MM.1S (cell line): ENCODE measurements at regions not wholly inside any gene's neighbourhood (a gene's known extent, or its start where the extent isn't known, plus 50 kb on each side); places are given as distances from the start of the nearest gene placed in this dataset.

Source experiments
- DNase-seq: peaks from one replicate; pipeline ENCODE4 v3.0.0-alpha.2; 2015
- H2AFZ ChIP-seq: fragments of 300-600 bp; sonication (generic); 2 replicates; pipeline ENCODE4 v1.6.0; 2016; ENCODE audit warnings: antibody characterized with exemption, low read length
- H3F3A ChIP-seq: fragments of 300-600 bp; sonication (generic); 2 replicates; pipeline ENCODE4 v1.6.1; 2016; ENCODE audit warnings: mild to moderate bottlenecking, antibody characterized with exemption, low read length, moderate library complexity, mixed read lengths; ENCODE audit not compliant: insufficient read depth
- H3K27ac ChIP-seq: fragments of 300-600 bp; sonication (generic); 2 replicates; pipeline ENCODE4 v1.5.1; 2016; ENCODE audit warnings: mild to moderate bottlenecking, low read length
- H3K27me3 ChIP-seq: fragments of 300-600 bp; sonication (generic); replicated peaks from 2 replicates; pipeline ENCODE4 v1.6.0; 2016; ENCODE audit warnings: low read length; ENCODE audit not compliant: insufficient read depth
- H3K36me3 ChIP-seq: fragments of 300-600 bp; sonication (generic); replicated peaks from 2 replicates; pipeline ENCODE4 v1.6.1; 2016; ENCODE audit warnings: mild to moderate bottlenecking, low read length, mixed read lengths; ENCODE audit not compliant: insufficient read depth
- H3K4me1 ChIP-seq: fragments of 300-600 bp; sonication (generic); 2 replicates; pipeline ENCODE4 v1.6.1; 2016; ENCODE audit warnings: low read length, mixed read lengths
- H3K4me2 ChIP-seq: fragments of 300-600 bp; sonication (generic); 2 replicates; pipeline ENCODE4 v1.6.0; 2016; ENCODE audit warnings: low read depth, low read length
- H3K4me3 ChIP-seq: fragments of 300-600 bp; sonication (generic); 2 replicates; pipeline ENCODE4 v1.5.1; 2016; ENCODE audit warnings: low read length, mixed read lengths
- H3K79me2 ChIP-seq: fragments of 300-600 bp; sonication (generic); 2 replicates; pipeline ENCODE4 v1.6.1; 2016; ENCODE audit warnings: mixed run types, low read length, mixed read lengths
- H3K9ac ChIP-seq: fragments of 300-600 bp; sonication (generic); 2 replicates; pipeline ENCODE4 v1.6.1; 2016; ENCODE audit warnings: low read length, mixed read lengths
- H3K9me2 ChIP-seq: fragments of 300-600 bp; sonication (generic); replicated peaks from 2 replicates; pipeline ENCODE4 v1.6.1; 2016; ENCODE audit warnings: mild to moderate bottlenecking, low read length, mixed read lengths; ENCODE audit not compliant: insufficient read depth
- H3K9me3 ChIP-seq: fragments of 300-600 bp; sonication (generic); replicated peaks from 2 replicates; pipeline ENCODE4 v1.6.1; 2016; ENCODE audit warnings: mild to moderate bottlenecking, low read length, mixed read lengths; ENCODE audit not compliant: insufficient read depth
- H4K20me1 ChIP-seq: fragments of 300-600 bp; sonication (generic); 2 replicates; pipeline ENCODE4 v1.6.1; 2016; ENCODE audit warnings: mild to moderate bottlenecking, low read length, moderate library complexity, mixed read lengths; ENCODE audit not compliant: insufficient read depth
- EZH2 ChIP-seq: fragments of 300-600 bp; sonication (generic); optimal IDR thresholded peaks from 2 replicates; pipeline ENCODE3; 2017; ENCODE audit warnings: low read depth, mild to moderate bottlenecking, antibody characterized with exemption, low read length, mixed read lengths
- EZH2phosphoT487 ChIP-seq: fragments of 300-600 bp; sonication (generic); IDR thresholded peaks from 2 replicates; pipeline ENCODE4 v1.6.1; 2018; ENCODE audit warnings: antibody characterized with exemption, low read length
- TF ChIP-seq, protein P1 (sequence below): fragments of 300-600 bp; sonication (generic); IDR thresholded peaks from 2 replicates; pipeline ENCODE4 v1.5.1; 2016; ENCODE audit warnings: antibody characterized with exemption, low read length, mixed read lengths

DNA sequence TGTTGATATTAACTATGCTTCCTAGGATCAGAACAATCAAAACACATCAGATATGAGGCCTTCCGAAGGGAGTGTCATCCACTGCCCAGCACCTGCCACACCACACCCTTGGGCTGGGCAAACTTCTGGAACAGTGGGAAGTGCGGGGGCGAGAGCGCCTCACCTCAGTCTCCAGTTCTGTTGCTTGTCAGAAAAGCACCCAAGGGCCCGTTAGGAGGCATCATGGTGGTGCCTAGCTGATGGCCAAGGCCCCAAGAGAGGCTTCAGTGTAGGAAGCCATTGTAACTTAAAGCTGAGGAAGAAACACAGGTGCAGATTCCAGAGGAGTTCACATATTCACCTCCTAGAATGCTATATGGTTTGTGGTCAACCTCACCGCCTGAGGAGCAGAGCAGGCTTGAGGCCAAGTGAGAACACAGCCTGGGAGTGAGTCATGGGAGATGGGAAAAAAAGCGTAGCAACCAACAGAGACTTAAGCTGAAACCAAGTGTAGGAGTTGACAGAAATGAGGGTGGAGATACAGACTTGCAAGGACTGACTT, 85.1 kb upstream of the ATL2 start:
- no peak for DNase-seq
- H3K79me2 ChIP-seq = no peaks in the 10 kb centered on the region
- no peak overlapping the region for H3K27ac ChIP-seq
- no peak overlapping the region for H3K4me2 ChIP-seq
- H3K9me3 ChIP-seq = no peaks in the 10 kb centered on the region
- no peaks in the 10 kb centered on the region for H3K4me1 ChIP-seq
- no peak overlapping the region for H2AFZ ChIP-seq
- H3F3A ChIP-seq = no peaks in the 10 kb centered on the region
- H3K36me3 ChIP-seq = no peaks in the 10 kb centered on the region
- H3K9me2 ChIP-seq = no peaks in the 10 kb centered on the region
- H3K4me3 ChIP-seq = no peak overlapping the region
- no peak overlapping the region for H3K9ac ChIP-seq
- TF ChIP-seq EZH2phosphoT487 (no peak), EZH2 (no peak)
- TF ChIP-seq, protein P1, sequence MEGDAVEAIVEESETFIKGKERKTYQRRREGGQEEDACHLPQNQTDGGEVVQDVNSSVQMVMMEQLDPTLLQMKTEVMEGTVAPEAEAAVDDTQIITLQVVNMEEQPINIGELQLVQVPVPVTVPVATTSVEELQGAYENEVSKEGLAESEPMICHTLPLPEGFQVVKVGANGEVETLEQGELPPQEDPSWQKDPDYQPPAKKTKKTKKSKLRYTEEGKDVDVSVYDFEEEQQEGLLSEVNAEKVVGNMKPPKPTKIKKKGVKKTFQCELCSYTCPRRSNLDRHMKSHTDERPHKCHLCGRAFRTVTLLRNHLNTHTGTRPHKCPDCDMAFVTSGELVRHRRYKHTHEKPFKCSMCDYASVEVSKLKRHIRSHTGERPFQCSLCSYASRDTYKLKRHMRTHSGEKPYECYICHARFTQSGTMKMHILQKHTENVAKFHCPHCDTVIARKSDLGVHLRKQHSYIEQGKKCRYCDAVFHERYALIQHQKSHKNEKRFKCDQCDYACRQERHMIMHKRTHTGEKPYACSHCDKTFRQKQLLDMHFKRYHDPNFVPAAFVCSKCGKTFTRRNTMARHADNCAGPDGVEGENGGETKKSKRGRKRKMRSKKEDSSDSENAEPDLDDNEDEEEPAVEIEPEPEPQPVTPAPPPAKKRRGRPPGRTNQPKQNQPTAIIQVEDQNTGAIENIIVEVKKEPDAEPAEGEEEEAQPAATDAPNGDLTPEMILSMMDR = no peak
- H4K20me1 ChIP-seq = no peaks in the 10 kb centered on the region
- no peaks in the 10 kb centered on the region for H3K27me3 ChIP-seq

DNA sequence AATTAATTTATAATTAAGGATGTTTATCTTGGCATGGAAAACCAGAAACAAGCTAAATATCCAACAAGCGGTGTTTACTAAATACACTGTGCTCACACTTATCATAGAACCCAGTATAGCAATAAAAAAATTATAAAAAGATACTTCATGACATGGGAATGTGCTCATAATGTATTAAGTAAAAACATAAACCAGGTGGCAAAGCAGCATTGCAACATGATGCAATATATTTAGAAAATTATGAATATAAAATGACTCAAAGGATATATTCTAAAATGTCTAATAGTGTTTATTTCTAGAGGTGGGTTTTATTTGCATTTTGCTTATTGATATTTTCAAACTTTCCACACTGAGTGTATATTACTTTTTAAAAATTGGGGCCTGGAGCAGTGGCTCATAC, 84.4 kb upstream of the ATL2 start:
- Histone ChIP-seq H3K79me2 (no peaks in the 10 kb centered on the region), H3K9me3 (no peaks in the 10 kb centered on the region), H3F3A (no peaks in the 10 kb centered on the region), H3K36me3 (no peaks in the 10 kb centered on the region), H3K27me3 (no peaks in the 10 kb centered on the region), H3K4me1 (no peaks in the 10 kb centered on the region), H3K9ac (no peak overlapping the region), H3K27ac (no peak overlapping the region), H4K20me1 (no peaks in the 10 kb centered on the region), H2AFZ (no peak overlapping the region), H3K4me3 (no peak overlapping the region), H3K9me2 (no peaks in the 10 kb centered on the region), H3K4me2 (no peak overlapping the region)
- TF ChIP-seq, protein P1 = no peak
- TF ChIP-seq EZH2phosphoT487 (no peak), EZH2 (no peak)
- DNase-seq = no peak

DNA sequence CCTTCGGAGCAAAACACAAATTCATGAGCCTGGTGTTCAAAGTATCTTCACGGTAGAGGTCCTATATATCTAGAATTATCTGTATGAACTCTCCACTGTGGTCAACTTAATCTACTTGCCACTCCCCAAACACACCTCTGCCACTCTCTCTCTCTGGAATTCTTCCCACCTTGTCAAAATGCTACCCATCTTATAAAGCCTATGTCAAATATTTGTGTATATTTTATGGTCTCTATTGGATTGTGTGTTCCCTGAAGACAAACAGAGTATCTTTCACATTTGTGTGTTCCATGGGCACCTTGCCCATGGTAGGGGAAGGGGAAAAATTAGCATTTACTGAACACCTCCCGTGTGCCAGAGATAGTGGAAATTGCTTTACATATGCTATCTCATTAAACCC, 83.2 kb upstream of the ATL2 start:
- no peak for DNase-seq
- Histone ChIP-seq H2AFZ (no peak overlapping the region), H3K4me2 (no peak overlapping the region), H3K4me3 (no peak overlapping the region), H3K9ac (no peak overlapping the region), H4K20me1 (no peaks in the 10 kb centered on the region), H3K4me1 (no peaks in the 10 kb centered on the region), H3K9me2 (no peaks in the 10 kb centered on the region), H3F3A (no peaks in the 10 kb centered on the region), H3K79me2 (no peaks in the 10 kb centered on the region), H3K27ac (no peak overlapping the region), H3K9me3 (no peaks in the 10 kb centered on the region), H3K27me3 (no peaks in the 10 kb centered on the region), H3K36me3 (no peaks in the 10 kb centered on the region)
- TF ChIP-seq EZH2 = no peak
- TF ChIP-seq EZH2phosphoT487 = no peak
- TF ChIP-seq, protein P1 = no peak
